ENCODE measurements at regions not wholly inside any gene's neighbourhood (a gene's known extent, or its start where the extent isn't known, plus 50 kb on each side); places are given as distances from the start of the nearest gene placed in this dataset.

DNA sequence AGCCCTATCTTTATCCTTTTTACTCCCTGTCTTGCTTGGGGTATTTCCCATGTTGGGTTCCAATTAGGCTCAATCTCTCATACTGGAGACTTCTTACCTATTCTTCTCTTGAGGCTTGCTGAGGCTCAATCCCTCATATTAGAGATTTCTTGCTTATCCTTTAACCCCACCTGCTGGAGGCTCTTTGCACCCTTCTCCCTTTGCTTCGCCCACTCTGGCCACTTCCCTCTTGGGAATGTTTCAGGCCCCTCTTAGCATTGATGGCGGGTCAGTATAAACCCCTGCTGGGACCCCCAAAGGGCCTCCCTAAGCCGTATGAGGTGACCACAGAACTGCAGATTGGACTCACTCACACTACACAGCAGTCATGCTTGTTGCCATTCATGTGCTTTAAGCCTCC is 69.3 kb upstream of the CDK20 start:
- TF ChIP-seq, protein P1, sequence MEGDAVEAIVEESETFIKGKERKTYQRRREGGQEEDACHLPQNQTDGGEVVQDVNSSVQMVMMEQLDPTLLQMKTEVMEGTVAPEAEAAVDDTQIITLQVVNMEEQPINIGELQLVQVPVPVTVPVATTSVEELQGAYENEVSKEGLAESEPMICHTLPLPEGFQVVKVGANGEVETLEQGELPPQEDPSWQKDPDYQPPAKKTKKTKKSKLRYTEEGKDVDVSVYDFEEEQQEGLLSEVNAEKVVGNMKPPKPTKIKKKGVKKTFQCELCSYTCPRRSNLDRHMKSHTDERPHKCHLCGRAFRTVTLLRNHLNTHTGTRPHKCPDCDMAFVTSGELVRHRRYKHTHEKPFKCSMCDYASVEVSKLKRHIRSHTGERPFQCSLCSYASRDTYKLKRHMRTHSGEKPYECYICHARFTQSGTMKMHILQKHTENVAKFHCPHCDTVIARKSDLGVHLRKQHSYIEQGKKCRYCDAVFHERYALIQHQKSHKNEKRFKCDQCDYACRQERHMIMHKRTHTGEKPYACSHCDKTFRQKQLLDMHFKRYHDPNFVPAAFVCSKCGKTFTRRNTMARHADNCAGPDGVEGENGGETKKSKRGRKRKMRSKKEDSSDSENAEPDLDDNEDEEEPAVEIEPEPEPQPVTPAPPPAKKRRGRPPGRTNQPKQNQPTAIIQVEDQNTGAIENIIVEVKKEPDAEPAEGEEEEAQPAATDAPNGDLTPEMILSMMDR (IDR thresholded peaks at IDR 0.05), result no peak
- Histone ChIP-seq H3K27me3 (no peaks in the 10 kb centered on the region), H3K27ac (no peak overlapping the region), H3K9me3 (peaks cover 0 to 23% of the 10 kb centered on the region in 2 donors), H3K4me1 (no peaks in the 10 kb centered on the region), H3K36me3 (no peaks in the 10 kb centered on the region), H3K4me3 (no peak overlapping the region)
- ATAC-seq (no peak), DNase-seq (no peak)
- intact Hi-C loops (cut with DNase I), result no loop called here

DNA sequence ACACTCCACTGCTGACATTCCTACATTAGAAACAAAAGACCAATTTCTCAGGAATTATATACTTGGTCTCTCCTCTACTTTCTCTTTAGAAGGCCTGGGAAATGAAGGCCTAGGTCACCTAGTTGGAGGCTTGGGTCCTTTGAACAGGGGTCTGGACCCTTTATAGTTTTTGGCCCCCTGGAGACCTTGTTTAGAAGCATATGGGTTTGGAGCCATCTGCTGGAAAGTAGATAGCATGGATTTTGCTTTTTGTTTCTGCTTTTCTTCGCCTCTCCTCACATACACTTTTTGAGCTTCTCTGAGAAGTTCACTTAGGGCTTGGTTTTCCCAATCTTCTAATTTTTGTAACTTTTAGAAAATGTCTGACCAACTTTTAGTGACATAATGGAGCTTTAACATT is 67.1 kb upstream of the CDK20 start:
- Histone ChIP-seq H3K4me1 (no peaks in the 10 kb centered on the region), H3K27ac (no peak overlapping the region), H3K9me3 (peaks cover 0 to 45% of the 10 kb centered on the region in 2 donors), H3K36me3 (no peaks in the 10 kb centered on the region), H3K4me3 (no peak overlapping the region), H3K27me3 (no peaks in the 10 kb centered on the region)
- no peak for ATAC-seq
- TF ChIP-seq, protein P1 (IDR thresholded peaks at IDR 0.05), result no peak
- peak in 1 of 4 donors; percentile 13 for DNase-seq
- intact Hi-C loops (cut with DNase I), result no loop called here

DNA sequence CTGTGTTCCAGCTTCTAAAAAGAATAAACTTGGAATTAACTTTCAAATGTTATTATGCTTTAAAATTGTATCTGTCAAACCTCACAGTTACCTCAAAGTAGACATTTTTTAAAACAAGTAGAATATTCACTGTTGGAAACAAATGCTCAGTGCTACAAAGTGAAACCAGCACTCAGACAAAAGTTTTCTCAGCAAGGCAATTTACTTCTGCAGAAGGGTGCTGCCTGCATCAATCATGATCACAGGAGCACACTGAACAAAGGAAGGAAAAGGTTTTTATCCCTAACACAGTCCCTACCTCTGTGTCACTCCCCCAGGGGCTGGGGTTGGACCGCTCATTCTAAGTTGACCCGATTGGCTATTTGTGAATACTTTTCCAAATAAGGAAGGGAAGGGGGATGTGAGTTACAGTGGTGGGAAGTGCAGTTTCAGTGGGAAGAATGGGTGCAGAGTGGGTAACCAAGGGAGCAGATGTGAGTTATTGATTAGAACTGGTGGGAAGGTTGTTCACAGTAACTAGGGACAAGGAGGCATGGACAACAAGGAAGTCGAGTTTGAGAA is 63.0 kb upstream of the CDK20 start:
- Histone ChIP-seq H3K4me3 (no peak overlapping the region), H3K9me3 (peaks cover 0 to 32% of the 10 kb centered on the region in 2 donors), H3K36me3 (no peaks in the 10 kb centered on the region), H3K4me1 (no peaks in the 10 kb centered on the region), H3K27me3 (no peaks in the 10 kb centered on the region), H3K27ac (no peak overlapping the region)
- DNase-seq, result no peak
- TF ChIP-seq, protein P1 (IDR thresholded peaks at IDR 0.05), result no peak
- intact Hi-C loops (cut with DNase I), result no loop called here
- no peak for ATAC-seq

DNA sequence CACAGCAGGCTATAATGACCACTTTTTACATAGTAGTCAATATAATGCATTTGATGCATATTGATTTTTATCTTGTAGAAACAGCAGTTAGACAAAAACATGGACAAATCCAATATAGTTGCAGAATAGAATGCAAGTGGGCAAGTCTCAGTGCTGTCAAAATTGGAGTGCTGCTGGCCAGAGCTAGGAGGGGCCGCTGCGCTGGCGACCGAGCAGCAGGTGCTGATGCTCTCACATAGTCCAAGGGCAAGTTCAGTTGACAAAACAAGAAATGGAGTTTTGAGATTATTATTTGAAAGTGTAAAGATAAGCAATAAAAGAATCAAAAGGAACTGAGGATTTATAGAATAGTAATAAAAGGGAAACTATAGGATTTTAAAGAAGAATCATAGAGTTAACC is 60.6 kb upstream of the CDK20 start:
- Histone ChIP-seq H3K27me3 (no peaks in the 10 kb centered on the region), H3K4me3 (no peak overlapping the region), H3K36me3 (no peaks in the 10 kb centered on the region), H3K27ac (no peak overlapping the region), H3K9me3 (peaks cover 0 to 32% of the 10 kb centered on the region in 2 donors), H3K4me1 (no peaks in the 10 kb centered on the region)
- DNase-seq (no peak), ATAC-seq (no peak)
- TF ChIP-seq, protein P1 (IDR thresholded peaks at IDR 0.05), result no peak
- intact Hi-C loops (cut with DNase I), result no loop called here

DNA sequence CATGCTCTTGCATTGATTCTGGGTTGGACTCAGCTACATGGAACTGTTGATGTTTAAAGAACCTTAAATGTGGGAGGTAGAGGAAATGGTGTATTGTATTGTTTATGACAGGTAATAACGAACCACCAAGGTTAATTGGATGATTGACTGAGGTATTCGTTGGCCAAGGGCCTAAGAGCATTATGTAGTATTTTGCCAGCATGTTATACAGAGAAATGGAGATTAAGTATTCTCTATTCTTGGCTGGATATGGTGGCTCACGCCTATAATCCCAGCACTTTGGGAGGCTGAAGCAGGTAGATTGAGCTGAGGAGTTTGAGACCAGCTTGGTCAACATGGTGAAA is 59.0 kb upstream of the CDK20 start:
- intact Hi-C loops (cut with DNase I), result no loop called here
- no peak for ATAC-seq

More for the DNA sequence above, 59.0 kb upstream of the CDK20 start:
- Histone ChIP-seq H3K4me3 (no peak overlapping the region), H3K9me3 (peaks cover 0 to 26% of the 10 kb centered on the region in 2 donors), H3K36me3 (no peaks in the 10 kb centered on the region), H3K4me1 (no peaks in the 10 kb centered on the region), H3K27me3 (no peaks in the 10 kb centered on the region), H3K27ac (no peak overlapping the region)
- no peak for DNase-seq
- TF ChIP-seq, protein P1 (IDR thresholded peaks at IDR 0.05), result no peak

All from left lung (tissue), 4 donors.